ENCODE measurements at regions not wholly inside any gene's neighbourhood (a gene's known extent, or its start where the extent isn't known, plus 50 kb on each side); places are given as distances from the start of the nearest gene placed in this dataset.

DNA sequence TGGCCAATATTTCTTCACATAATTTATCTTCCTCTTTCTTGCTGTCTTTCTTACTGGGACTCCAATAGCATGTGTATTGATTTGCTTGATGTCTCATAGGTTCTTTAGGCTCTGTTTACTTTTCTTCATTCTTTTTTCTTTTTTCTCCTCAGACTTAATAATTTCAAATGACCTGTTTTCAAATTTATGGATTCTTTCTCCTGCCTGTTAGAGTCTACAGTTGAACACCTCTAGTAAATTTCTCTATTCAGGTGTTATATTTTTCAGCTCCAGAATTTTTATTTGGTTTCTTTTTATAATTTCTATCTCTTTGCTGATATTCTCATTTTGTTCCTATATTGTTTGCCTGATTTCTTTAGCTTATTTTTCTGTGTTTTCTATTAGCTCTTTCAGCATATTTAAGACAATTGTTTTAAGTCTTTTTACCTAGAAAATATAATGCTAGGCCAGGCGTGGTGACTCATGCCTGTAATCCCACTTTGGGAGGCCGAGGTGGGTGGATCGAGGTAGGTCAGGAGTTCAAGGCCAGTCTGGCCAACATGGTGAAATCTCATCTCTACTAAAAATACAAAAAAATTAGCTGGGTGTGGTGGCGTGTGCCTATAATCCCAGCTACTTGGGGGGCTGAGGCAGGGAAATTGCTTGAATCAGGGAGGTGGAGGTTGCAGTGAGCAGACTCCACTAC, 61.9 kb upstream of the TNS3 start:
- ChIA-PET CTCF (ENCODE audit: partially characterized antibody) (interaction anchor here (1.5 to 1.8 kb wide), 2 partner anchors 9 to 16 kb away, joined by 3 to 7 read pairs; no protein-coding TSS in a partner anchor), POLR2A (ENCODE audit: partially characterized antibody) (no interaction called here)
- no peak overlapping the region for H3K27ac ChIP-seq (ENCODE audit: low read depth, low read length)
- FAIRE-seq (no peak), DNase-seq (ENCODE audit: low read depth in 1 of 2, low spot score in 2 of 2) (no peak)
- peaks cover 4% of the 10 kb centered on the region; the same call in 1 of the 2 replicates for H3K23me2 ChIP-seq (ENCODE audit: low read depth, low read length)
- no peaks in the 10 kb centered on the region for H3K79me2 ChIP-seq (ENCODE audit: control insufficient read depth in 1 of 2, insufficient read depth in 2 of 2, low read length in 2 of 2)
- H4K5ac ChIP-seq (ENCODE audit: insufficient read length, low read depth, low read length), result no peak overlapping the region
- no peak overlapping the region for H4K91ac ChIP-seq (replicated peaks; ENCODE audit: insufficient read length, low read length)
- WGBS, 2 experiments (ENCODE audit: extremely low coverage in 1 of 2, insufficient coverage in 1 of 2, insufficient read length in 1 of 2, insufficient replicate concordance in 2 of 2, low coverage in 1 of 2, low lambda C conversion rate in 2 of 2, missing lambda C conversion rate in 1 of 2), result 91% methylated on average over 4 of the region's 4 CpGs; no CpG with 5 or more reads in 1 of the 2 experiments
- H4K20me1 ChIP-seq (replicated peaks in 1 of 2; ENCODE audit: control insufficient read depth in 1 of 2, insufficient read depth in 2 of 2, low read length in 2 of 2), result no peaks in the 10 kb centered on the region
- H3K4me3 ChIP-seq (ENCODE audit: extremely low read depth in 1 of 4, insufficient read depth in 2 of 4, low read depth in 3 of 4, low read length in 4 of 4), result no peak overlapping the region
- H2BK12ac ChIP-seq (ENCODE audit: low read depth, low read length), result no peak overlapping the region
- H3K18ac ChIP-seq (ENCODE audit: extremely low read depth, low read length), result no peak overlapping the region
- no peak overlapping the region for H4K8ac ChIP-seq (ENCODE audit: extremely low read depth, insufficient read depth, low read length)
- H3K9ac ChIP-seq (replicated peaks in 1 of 4; ENCODE audit: extremely low read depth in 1 of 4, low read depth in 3 of 4, low read length in 3 of 4), result no peak overlapping the region
- no peak overlapping the region for H2AFZ ChIP-seq (ENCODE audit: low read length)
- no peak overlapping the region for H2BK120ac ChIP-seq (replicated peaks; ENCODE audit: low read depth, low read length)
- no peak overlapping the region for H3K14ac ChIP-seq (ENCODE audit: insufficient read length)
- TF ChIP-seq TBP (IDR thresholded peaks at IDR 0.05; ENCODE audit: low read depth, low read length) (no peak), SIRT6 (IDR thresholded peaks at IDR 0.05; ENCODE audit: low read length) (no peak), SP2 (IDR thresholded peaks at IDR 0.05; ENCODE audit: low read length) (no peak)
- TF ChIP-seq, protein P1, sequence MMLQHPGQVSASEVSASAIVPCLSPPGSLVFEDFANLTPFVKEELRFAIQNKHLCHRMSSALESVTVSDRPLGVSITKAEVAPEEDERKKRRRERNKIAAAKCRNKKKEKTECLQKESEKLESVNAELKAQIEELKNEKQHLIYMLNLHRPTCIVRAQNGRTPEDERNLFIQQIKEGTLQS (IDR thresholded peaks at IDR 0.05; ENCODE audit: insufficient read depth, low read depth, low read length), result no peak
- peaks cover 0 to 8% (median 2%) of the 10 kb centered on the region in 4 experiments; a peak in 4 of 7 replicates for H3K4me1 ChIP-seq (replicated peaks in 1 of 4; ENCODE audit: control insufficient read depth in 3 of 4, insufficient read depth in 4 of 4, low read length in 3 of 4)
- no peaks in the 10 kb centered on the region; a peak in 1 of 4 replicates for H3K9me3 ChIP-seq (ENCODE audit: insufficient read depth in 2 of 2, low read depth in 1 of 2, low read length in 1 of 2)
- no peak overlapping the region for H2AK5ac ChIP-seq (ENCODE audit: low read depth, low read length)
- no peaks in the 10 kb centered on the region for H3K36me3 ChIP-seq (ENCODE audit: control insufficient read depth in 2 of 4, insufficient read depth in 4 of 4, low read length in 3 of 4)
- no peak overlapping the region for H2BK5ac ChIP-seq (ENCODE audit: low read depth, low read length)
- H3K27me3 ChIP-seq (replicated peaks in 1 of 4; ENCODE audit: control insufficient read depth in 3 of 4, extremely low read depth in 1 of 4, insufficient read depth in 3 of 4, low read length in 3 of 4), result no peaks in the 10 kb centered on the region
- H2BK15ac ChIP-seq (ENCODE audit: low read length), result no peak overlapping the region
- no peak overlapping the region for H3K4me2 ChIP-seq (ENCODE audit: insufficient read depth in 1 of 2, low read depth in 2 of 2, low read length in 2 of 2)
- H3K79me1 ChIP-seq (ENCODE audit: low read depth, low read length), result no peaks in the 10 kb centered on the region
- H3K23ac ChIP-seq (ENCODE audit: insufficient read length), result no peak overlapping the region
- no peak overlapping the region for H2BK20ac ChIP-seq (ENCODE audit: low read length)
- no peak overlapping the region for H3K56ac ChIP-seq (replicated peaks; ENCODE audit: insufficient read length, low read depth, low read length)
- no peak overlapping the region for H3K4ac ChIP-seq (replicated peaks; ENCODE audit: insufficient read length, low read depth, low read length)
